SU-DHL-6 (cell line): ENCODE measurements at regions not wholly inside any gene's neighbourhood (a gene's known extent, or its start where the extent isn't known, plus 50 kb on each side); places are given as distances from the start of the nearest gene placed in this dataset.

Experiments used
- H2AFZ ChIP-seq: fragments of 200-600 bp; sonication (generic); 2 replicates; pipeline ENCODE4 v1.6.1; 2014; ENCODE audit warnings: low read depth, mild to moderate bottlenecking, moderate library complexity, mixed read lengths, antibody characterized with exemption, low read length; ENCODE audit not compliant: severe bottlenecking
- H3F3A ChIP-seq: fragments of 200-600 bp; shearing (Covaris generic); 2 replicates; pipeline ENCODE4 v1.6.0; 2016; ENCODE audit warnings: antibody characterized with exemption, mild to moderate bottlenecking; ENCODE audit not compliant: insufficient read depth
- H3K27ac ChIP-seq: fragments of 200-600 bp; sonication (generic); 2 replicates; pipeline ENCODE4 v1.5.1; 2016; ENCODE audit warnings: low read depth, mild to moderate bottlenecking, low read length, moderate library complexity, mixed read lengths
- H3K27me3 ChIP-seq: fragments of 200-600 bp; sonication (generic), shearing (Covaris generic); 2 replicates; pipeline ENCODE4 v1.6.0; 2014; ENCODE audit warnings: mild to moderate bottlenecking, low read length
- H3K36me3 ChIP-seq: fragments of 200-600 bp; sonication (generic); 2 replicates; pipeline ENCODE4 v1.6.1; 2014; ENCODE audit warnings: mild to moderate bottlenecking, low read length, mixed read lengths
- H3K4me2 ChIP-seq: fragments of 300-600, 200-600 bp; shearing (Covaris generic), sonication (generic); 2 replicates; pipeline ENCODE4 v1.6.0; 2014; ENCODE audit warnings: low read length, low read depth, mild to moderate bottlenecking; ENCODE audit not compliant: poor library complexity, severe bottlenecking
- H3K4me3 ChIP-seq: fragments of 200-600 bp; sonication (generic); 2 replicates; pipeline ENCODE4 v1.5.1; 2014; ENCODE audit warnings: antibody characterized with exemption, low read length, mild to moderate bottlenecking, mixed read lengths; ENCODE audit not compliant: insufficient read depth, poor library complexity, severe bottlenecking
- H3K79me2 ChIP-seq: fragments of 200-600 bp; sonication (generic); 2 replicates; pipeline ENCODE4 v1.6.1; 2014; ENCODE audit warnings: mild to moderate bottlenecking, low read length, moderate library complexity; ENCODE audit not compliant: insufficient read depth
- H3K9ac ChIP-seq: fragments of 200-600 bp; sonication (generic); 2 replicates; pipeline ENCODE4 v1.7.0; 2014; ENCODE audit warnings: mild to moderate bottlenecking, low read length
- H3K9me2 ChIP-seq: fragments of 200-600 bp; sonication (generic); replicated peaks from 2 replicates; pipeline ENCODE4 v1.6.1; 2014; ENCODE audit warnings: low read length; ENCODE audit not compliant: insufficient read depth
- H3K9me3 ChIP-seq: fragments of 200-600 bp; sonication (generic); 2 replicates; pipeline ENCODE4 v1.6.1; 2014; ENCODE audit warnings: low read length, mixed read lengths; ENCODE audit not compliant: insufficient read depth
- H4K20me1 ChIP-seq: fragments of 200-600 bp; sonication (generic); 2 replicates; pipeline ENCODE4 v1.6.1; 2014; ENCODE audit warnings: low read depth, mild to moderate bottlenecking, antibody characterized with exemption, low read length, moderate library complexity, mixed read lengths
- EZH2phosphoT487 ChIP-seq: fragments of 200-600 bp; sonication (generic), shearing (Covaris generic); conservative IDR thresholded peaks from 2 replicates; pipeline ENCODE4 v1.6.1; 2018; ENCODE audit warnings: mild to moderate bottlenecking, antibody characterized with exemption, low read length, moderate library complexity, mixed read lengths
- TF ChIP-seq, protein P1 (sequence below): fragments of 200-600 bp; sonication (generic); IDR thresholded peaks from one replicate; pipeline ENCODE4 v1.5.1; 2017; ENCODE audit warnings: antibody characterized with exemption, mild to moderate bottlenecking, low read length, moderate library complexity; ENCODE audit not compliant: insufficient read depth, poor library complexity, severe bottlenecking

DNA sequence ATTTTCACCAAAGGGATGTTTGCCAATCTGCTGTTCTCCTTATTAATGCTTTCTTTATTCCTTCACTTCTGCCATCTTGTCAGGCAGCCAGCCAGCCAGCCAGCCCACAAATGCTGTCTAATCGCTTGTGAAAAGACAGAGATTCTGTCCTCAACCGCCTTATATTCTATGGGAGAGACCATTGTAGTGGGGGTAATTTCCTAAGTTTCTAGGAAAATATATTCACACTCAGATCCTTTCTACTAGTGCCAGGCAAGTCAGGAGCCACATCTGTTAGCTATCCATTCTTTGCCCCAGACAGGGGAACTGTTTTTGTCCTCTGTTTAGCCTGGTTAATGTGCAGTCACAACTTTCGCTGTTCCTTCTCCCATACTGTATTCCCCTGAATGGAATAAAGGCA is 1023.1 kb downstream of the ADGRL2 start:
- H3K9ac ChIP-seq, result no peak overlapping the region
- no peaks in the 10 kb centered on the region for H4K20me1 ChIP-seq
- no peak overlapping the region for H3K27ac ChIP-seq
- H3K4me3 ChIP-seq, result no peak overlapping the region
- no peak overlapping the region for H3K4me2 ChIP-seq
- no peaks in the 10 kb centered on the region for H3K79me2 ChIP-seq
- no peak for TF ChIP-seq EZH2phosphoT487
- TF ChIP-seq, protein P1, sequence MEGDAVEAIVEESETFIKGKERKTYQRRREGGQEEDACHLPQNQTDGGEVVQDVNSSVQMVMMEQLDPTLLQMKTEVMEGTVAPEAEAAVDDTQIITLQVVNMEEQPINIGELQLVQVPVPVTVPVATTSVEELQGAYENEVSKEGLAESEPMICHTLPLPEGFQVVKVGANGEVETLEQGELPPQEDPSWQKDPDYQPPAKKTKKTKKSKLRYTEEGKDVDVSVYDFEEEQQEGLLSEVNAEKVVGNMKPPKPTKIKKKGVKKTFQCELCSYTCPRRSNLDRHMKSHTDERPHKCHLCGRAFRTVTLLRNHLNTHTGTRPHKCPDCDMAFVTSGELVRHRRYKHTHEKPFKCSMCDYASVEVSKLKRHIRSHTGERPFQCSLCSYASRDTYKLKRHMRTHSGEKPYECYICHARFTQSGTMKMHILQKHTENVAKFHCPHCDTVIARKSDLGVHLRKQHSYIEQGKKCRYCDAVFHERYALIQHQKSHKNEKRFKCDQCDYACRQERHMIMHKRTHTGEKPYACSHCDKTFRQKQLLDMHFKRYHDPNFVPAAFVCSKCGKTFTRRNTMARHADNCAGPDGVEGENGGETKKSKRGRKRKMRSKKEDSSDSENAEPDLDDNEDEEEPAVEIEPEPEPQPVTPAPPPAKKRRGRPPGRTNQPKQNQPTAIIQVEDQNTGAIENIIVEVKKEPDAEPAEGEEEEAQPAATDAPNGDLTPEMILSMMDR, result no peak
- no peaks in the 10 kb centered on the region for H3K27me3 ChIP-seq
- no peak overlapping the region for H2AFZ ChIP-seq
- no peaks in the 10 kb centered on the region for H3K9me3 ChIP-seq
- H3K9me2 ChIP-seq, result no peaks in the 10 kb centered on the region
- H3F3A ChIP-seq, result no peaks in the 10 kb centered on the region
- H3K36me3 ChIP-seq, result no peaks in the 10 kb centered on the region

- H3F3A ChIP-seq, result no peaks in the 10 kb centered on the region
- H3K27ac ChIP-seq, result no peak overlapping the region
- no peaks in the 10 kb centered on the region for H3K9me3 ChIP-seq
- no peaks in the 10 kb centered on the region for H3K36me3 ChIP-seq
- no peaks in the 10 kb centered on the region for H3K79me2 ChIP-seq
- H3K4me2 ChIP-seq, result no peak overlapping the region
- H3K9ac ChIP-seq, result no peak overlapping the region
- peak overlapping the region; percentile 34 for H2AFZ ChIP-seq
- no peaks in the 10 kb centered on the region for H3K9me2 ChIP-seq
- H4K20me1 ChIP-seq, result no peaks in the 10 kb centered on the region
- H3K4me3 ChIP-seq, result no peak overlapping the region
- TF ChIP-seq EZH2phosphoT487, result no peak
- TF ChIP-seq, protein P1, result no peak
- no peaks in the 10 kb centered on the region for H3K27me3 ChIP-seq
These were observed 1020.1 kb downstream of the ADGRL2 start for GRCh38 chr1:82820816-82821215.

GRCh38 chr1:82819234-82819633 is 1018.5 kb downstream of the ADGRL2 start:
- Histone ChIP-seq H3K4me3 (no peak overlapping the region), H3K27me3 (no peaks in the 10 kb centered on the region), H3K9me3 (no peaks in the 10 kb centered on the region), H3K36me3 (no peaks in the 10 kb centered on the region), H3K27ac (no peak overlapping the region), H2AFZ (peak overlapping the region; percentile 36), H4K20me1 (no peaks in the 10 kb centered on the region), H3F3A (no peaks in the 10 kb centered on the region), H3K4me2 (peak overlapping the region; percentile 37), H3K79me2 (no peaks in the 10 kb centered on the region), H3K9ac (no peak overlapping the region), H3K9me2 (no peaks in the 10 kb centered on the region)
- TF ChIP-seq, protein P1, result no peak
- no peak for TF ChIP-seq EZH2phosphoT487
